OCI-LY1 (cell line): ENCODE measurements at regions not wholly inside any gene's neighbourhood (a gene's known extent, or its start where the extent isn't known, plus 50 kb on each side); places are given as distances from the start of the nearest gene placed in this dataset.
A peak's percentile ranks its signal among the peaks of the same experiment; 100 is the strongest.

ENCODE experiments used
- CTCF ChIP-seq: fragments of 200-600 bp; sonication (generic), shearing (Covaris generic); IDR thresholded peaks from 2 replicates; pipeline ENCODE4 v1.5.1; 2017; ENCODE audit warnings: mild to moderate bottlenecking, antibody characterized with exemption, low read length, moderate library complexity, mixed read lengths
- EZH2 ChIP-seq: fragments of 200-600 bp; sonication (generic), shearing (Covaris generic); IDR thresholded peaks from 2 replicates; pipeline ENCODE4 v1.8.0; 2017; ENCODE audit warnings: borderline replicate concordance, mixed run types, mild to moderate bottlenecking, antibody characterized with exemption, low read length, moderate library complexity, mixed read lengths

GRCh38 chr5:118593003-118593328 lies 395.4 kb downstream of the DTWD2 start:
- TF ChIP-seq CTCF, result peak; percentile 40; the same call in 1 of the 2 replicates
- no peak for TF ChIP-seq EZH2
